ENCODE measurements at regions not wholly inside any gene's neighbourhood (a gene's known extent, or its start where the extent isn't known, plus 50 kb on each side); places are given as distances from the start of the nearest gene placed in this dataset.
"Not testable (repeated sequence)": the region's sequence is repeated elsewhere in the genome, so short reads cannot be mapped to it uniquely, and the experiment has no call there.

- Histone ChIP-seq H3K4me3 (ENCODE audit: low read depth, low read length, poor library complexity, severe bottlenecking) (no peak overlapping the region), H3K9ac (ENCODE audit: low read length) (no peak overlapping the region), H3F3A (ENCODE audit: insufficient read depth, low read length) (no peaks in the 10 kb centered on the region), H3K36me3 (ENCODE audit: insufficient read depth, low read length) (no peaks in the 10 kb centered on the region), H3K9me2 (ENCODE audit: low read depth, low read length) (no peaks in the 10 kb centered on the region), H3K27me3 (ENCODE audit: insufficient read depth, low read length) (no peaks in the 10 kb centered on the region), H2AFZ (ENCODE audit: low read length) (no peak overlapping the region), H3K4me1 (ENCODE audit: insufficient read depth, low read length, severe bottlenecking) (no peaks in the 10 kb centered on the region), H3K4me2 (ENCODE audit: low read length) (no peak overlapping the region), H3K9me3 (ENCODE audit: low read length) (no peaks in the 10 kb centered on the region), H4K20me1 (ENCODE audit: insufficient read depth, low read length) (no peaks in the 10 kb centered on the region), H3K27ac (ENCODE audit: low read depth, low read length, poor library complexity, severe bottlenecking) (no peak overlapping the region), H3K79me2 (ENCODE audit: insufficient read depth, low read length) (no peaks in the 10 kb centered on the region)
- TF ChIP-seq CTCF (IDR thresholded peaks at IDR 0.05; ENCODE audit: low read length) (no peak), EZH2 (IDR thresholded peaks at IDR 0.05; ENCODE audit: borderline replicate concordance, low read length) (no peak)
Measured at GRCh38 chr12:27164330-27165040, 79.6 kb upstream of the STK38L start.

- H3K27ac ChIP-seq (ENCODE audit: low read depth, low read length, poor library complexity, severe bottlenecking); H3K4me3 ChIP-seq (ENCODE audit: low read depth, low read length, poor library complexity, severe bottlenecking); H3K9me3 ChIP-seq (ENCODE audit: low read length); H3K4me1 ChIP-seq (ENCODE audit: insufficient read depth, low read length, severe bottlenecking); H3K9ac ChIP-seq (ENCODE audit: low read length); H3K27me3 ChIP-seq (ENCODE audit: insufficient read depth, low read length); H3F3A ChIP-seq (ENCODE audit: insufficient read depth, low read length); H4K20me1 ChIP-seq (ENCODE audit: insufficient read depth, low read length); H3K4me2 ChIP-seq (ENCODE audit: low read length); H3K36me3 ChIP-seq (ENCODE audit: insufficient read depth, low read length); H3K9me2 ChIP-seq (ENCODE audit: low read depth, low read length); H3K79me2 ChIP-seq (ENCODE audit: insufficient read depth, low read length); H2AFZ ChIP-seq (ENCODE audit: low read length): not testable (repeated sequence)
Measured at GRCh38 chr12:27165958-27166357, 78.1 kb upstream of the STK38L start.

- not testable (repeated sequence) for H3K36me3 ChIP-seq (ENCODE audit: insufficient read depth, low read length); H3K9me2 ChIP-seq (ENCODE audit: low read depth, low read length); H3K79me2 ChIP-seq (ENCODE audit: insufficient read depth, low read length); H3K27me3 ChIP-seq (ENCODE audit: insufficient read depth, low read length); H2AFZ ChIP-seq (ENCODE audit: low read length); H3F3A ChIP-seq (ENCODE audit: insufficient read depth, low read length); H3K9me3 ChIP-seq (ENCODE audit: low read length); H3K4me1 ChIP-seq (ENCODE audit: insufficient read depth, low read length, severe bottlenecking); H3K4me3 ChIP-seq (ENCODE audit: low read depth, low read length, poor library complexity, severe bottlenecking); H3K27ac ChIP-seq (ENCODE audit: low read depth, low read length, poor library complexity, severe bottlenecking); H3K9ac ChIP-seq (ENCODE audit: low read length); H4K20me1 ChIP-seq (ENCODE audit: insufficient read depth, low read length); H3K4me2 ChIP-seq (ENCODE audit: low read length)
Measured at GRCh38 chr12:27171494-27171893, 72.6 kb upstream of the STK38L start.

- H3K9me2 ChIP-seq (ENCODE audit: low read depth, low read length), result no peaks in the 10 kb centered on the region
- H3F3A ChIP-seq (ENCODE audit: insufficient read depth, low read length), result no peaks in the 10 kb centered on the region
- H3K4me1 ChIP-seq (ENCODE audit: insufficient read depth, low read length, severe bottlenecking), result no peaks in the 10 kb centered on the region
- H3K4me3 ChIP-seq (ENCODE audit: low read depth, low read length, poor library complexity, severe bottlenecking), result no peak overlapping the region
- TF ChIP-seq EZH2 (IDR thresholded peaks at IDR 0.05; ENCODE audit: borderline replicate concordance, low read length) (no peak), CTCF (IDR thresholded peaks at IDR 0.05; ENCODE audit: low read length) (no peak)
- H2AFZ ChIP-seq (ENCODE audit: low read length), result no peak overlapping the region
- H3K27me3 ChIP-seq (ENCODE audit: insufficient read depth, low read length), result no peaks in the 10 kb centered on the region
- H3K27ac ChIP-seq (ENCODE audit: low read depth, low read length, poor library complexity, severe bottlenecking), result no peak overlapping the region
- H3K9ac ChIP-seq (ENCODE audit: low read length), result no peak overlapping the region
- no peaks in the 10 kb centered on the region for H3K9me3 ChIP-seq (ENCODE audit: low read length)
- no peaks in the 10 kb centered on the region for H3K79me2 ChIP-seq (ENCODE audit: insufficient read depth, low read length)
- H4K20me1 ChIP-seq (ENCODE audit: insufficient read depth, low read length), result no peaks in the 10 kb centered on the region
- H3K36me3 ChIP-seq (ENCODE audit: insufficient read depth, low read length), result no peaks in the 10 kb centered on the region
- H3K4me2 ChIP-seq (ENCODE audit: low read length), result no peak overlapping the region
Measured at GRCh38 chr12:27176765-27177164, 67.3 kb upstream of the STK38L start.

All from OCI-LY1 (cell line).